ENCODE measurements at regions not wholly inside any gene's neighbourhood (a gene's known extent, or its start where the extent isn't known, plus 50 kb on each side); places are given as distances from the start of the nearest gene placed in this dataset.
"Not testable (repeated sequence)": the region's sequence is repeated elsewhere in the genome, so short reads cannot be mapped to it uniquely, and the experiment has no call there.

GRCh38 chr13:76829572-76830327, 56.5 kb downstream of the KCTD12 start:
- peak; percentile 83 for DNase-seq (ENCODE audit: low spot score)
- intact Hi-C loops (cut with DNase I), result loop anchor here (2.0 to 10.0 kb wide), 3 partner anchors 55 to 683 kb away; partner anchors contain the start of gene KCTD12 (in 1 of the 2)

GRCh38 chr13:76828316-76828741, 57.9 kb downstream of the KCTD12 start:
- intact Hi-C loops (cut with DNase I), result loop anchor here (5.0 to 10.0 kb wide), 2 partner anchors 56 to 684 kb away; partner anchors contain the start of gene KCTD12 (in 1 of the 2)
- DNase-seq (ENCODE audit: low spot score), result no peak

- intact Hi-C loops (cut with DNase I), result loop anchor here (5.0 to 10.0 kb wide), 2 partner anchors 58 to 686 kb away; partner anchors contain the start of gene KCTD12 (in 1 of the 2)
- peak; percentile 46 for DNase-seq (ENCODE audit: low spot score)
Measured at GRCh38 chr13:76826527-76826926, 59.7 kb downstream of the KCTD12 start.

GRCh38 chr13:76825430-76825829, 60.8 kb downstream of the KCTD12 start:
- intact Hi-C loops (cut with DNase I), result loop anchor here (2.0 to 10.0 kb wide), 3 partner anchors 25 to 687 kb away; partner anchors contain the start of gene KCTD12 (in 1 of the 2)
- no peak for DNase-seq (ENCODE audit: low spot score)

GRCh38 chr13:76823969-76824368, 62.2 kb downstream of the KCTD12 start:
- DNase-seq (ENCODE audit: low spot score), result no peak
- intact Hi-C loops (cut with DNase I), result loop anchor here (2.0 to 10.0 kb wide), 2 partner anchors 23 to 61 kb away; partner anchors contain the start of gene KCTD12 (in 1 of the 2)

GRCh38 chr13:76822698-76823267, 63.4 kb downstream of the KCTD12 start:
- peak; percentile 64 for DNase-seq (ENCODE audit: low spot score)
- intact Hi-C loops (cut with DNase I), result loop anchor here in 1 of 2 donors (10.0 kb wide), 1 partner anchor 62 kb away; the partner anchor contains the start of gene KCTD12

GRCh38 chr13:76821222-76821621, 65.0 kb downstream of the KCTD12 start:
- DNase-seq (ENCODE audit: low spot score), result not testable (repeated sequence)
- intact Hi-C loops (cut with DNase I), result loop anchor here (2.0 to 10.0 kb wide), 2 partner anchors 64 kb away; partner anchors contain the start of gene KCTD12 (in 1 of the 2)

- peak; percentile 87 for DNase-seq (ENCODE audit: low spot score)
- intact Hi-C loops (cut with DNase I), result loop anchor here (2.0 to 10.0 kb wide), 2 partner anchors 64 kb away; partner anchors contain the start of gene KCTD12 (in 1 of the 2)
Measured at GRCh38 chr13:76820759-76821158, 65.4 kb downstream of the KCTD12 start.

- intact Hi-C loops (cut with DNase I), result loop anchor here in 1 of 2 donors (10.0 kb wide), 1 partner anchor 888 kb away; no protein-coding TSS in a partner anchor
- DNase-seq (ENCODE audit: low spot score), result no peak
Measured at GRCh38 chr13:76816394-76816793, 69.8 kb downstream of the KCTD12 start.

- DNase-seq (ENCODE audit: low spot score), result no peak
- intact Hi-C loops (cut with DNase I), result loop anchor here in 1 of 2 donors (10.0 kb wide), 1 partner anchor 889 kb away; no protein-coding TSS in a partner anchor
Measured at GRCh38 chr13:76815344-76815743, 70.9 kb downstream of the KCTD12 start.

- intact Hi-C loops (cut with DNase I), result loop anchor here in 1 of 2 donors (10.0 kb wide), 1 partner anchor 891 kb away; no protein-coding TSS in a partner anchor
Measured at GRCh38 chr13:76813891-76814290, 72.3 kb downstream of the KCTD12 start.

GRCh38 chr13:76813000-76813691, 73.1 kb downstream of the KCTD12 start:
- intact Hi-C loops (cut with DNase I), result loop anchor here in 1 of 2 donors (10.0 kb wide), 1 partner anchor 892 kb away; no protein-coding TSS in a partner anchor
- DNase-seq (ENCODE audit: low spot score), result peak; percentile 89

More at GRCh38 chr13:76813891-76814290, 72.3 kb downstream of the KCTD12 start:
- no peak for DNase-seq (ENCODE audit: low spot score)

- DNase-seq (ENCODE audit: low spot score), result peak; percentile 75
- intact Hi-C loops (cut with DNase I), result loop anchor here in 1 of 2 donors (10.0 kb wide), 1 partner anchor 892 kb away; no protein-coding TSS in a partner anchor
Measured at GRCh38 chr13:76812206-76812897, 73.9 kb downstream of the KCTD12 start.

GRCh38 chr13:76809389-76809788, 76.8 kb downstream of the KCTD12 start:
- DNase-seq (ENCODE audit: low spot score), result no peak

GRCh38 chr13:76808927-76809326, 77.3 kb downstream of the KCTD12 start:
- no peak for DNase-seq (ENCODE audit: low spot score)
- intact Hi-C loops (cut with DNase I), result no loop called here

More at GRCh38 chr13:76809389-76809788, 76.8 kb downstream of the KCTD12 start:
- intact Hi-C loops (cut with DNase I), result no loop called here

GRCh38 chr13:76804801-76805200, 81.4 kb downstream of the KCTD12 start:
- intact Hi-C loops (cut with DNase I), result no loop called here
- no peak for DNase-seq (ENCODE audit: low spot score)

- no peak for DNase-seq (ENCODE audit: low spot score)
- intact Hi-C loops (cut with DNase I), result no loop called here
Measured at GRCh38 chr13:76803831-76804230, 82.4 kb downstream of the KCTD12 start.

GRCh38 chr13:76800943-76801342, 85.3 kb downstream of the KCTD12 start:
- intact Hi-C loops (cut with DNase I), result loop anchor here in 1 of 2 donors (2.0 kb wide), 1 partner anchor 24 kb away; no protein-coding TSS in a partner anchor

More at GRCh38 chr13:76800943-76801342, 85.3 kb downstream of the KCTD12 start:
- no peak for DNase-seq (ENCODE audit: low spot score)
